GM13977 (cell line): ENCODE measurements at regions not wholly inside any gene's neighbourhood (a gene's known extent, or its start where the extent isn't known, plus 50 kb on each side); places are given as distances from the start of the nearest gene placed in this dataset.

Experiments used
- DNase-seq: peaks from one replicate; pipeline ENCODE4 v3.0.0; 2012; ENCODE audit warnings: low spot score
- in situ Hi-C: fragments of 300-500 bp; cut with MboI; formaldehyde crosslinking; loops from one replicate; pipeline ENCODE4 v1.12.0; 2022; ENCODE audit warnings: low sequenced_read_pairs, low pct_unique_long_range_greater_than_20kb, mixed read lengths, inconsistent platforms; ENCODE audit not compliant: unreplicated experiment
- TF ChIP-seq, protein P1 (sequence below): IDR thresholded peaks from 2 replicates; pipeline ENCODE4 v1.5.1; 2012; ENCODE audit warnings: mild to moderate bottlenecking, control low read depth; ENCODE audit not compliant: insufficient read depth; ENCODE audit errors: extremely low read depth, missing control alignments

- TF ChIP-seq, protein P1, sequence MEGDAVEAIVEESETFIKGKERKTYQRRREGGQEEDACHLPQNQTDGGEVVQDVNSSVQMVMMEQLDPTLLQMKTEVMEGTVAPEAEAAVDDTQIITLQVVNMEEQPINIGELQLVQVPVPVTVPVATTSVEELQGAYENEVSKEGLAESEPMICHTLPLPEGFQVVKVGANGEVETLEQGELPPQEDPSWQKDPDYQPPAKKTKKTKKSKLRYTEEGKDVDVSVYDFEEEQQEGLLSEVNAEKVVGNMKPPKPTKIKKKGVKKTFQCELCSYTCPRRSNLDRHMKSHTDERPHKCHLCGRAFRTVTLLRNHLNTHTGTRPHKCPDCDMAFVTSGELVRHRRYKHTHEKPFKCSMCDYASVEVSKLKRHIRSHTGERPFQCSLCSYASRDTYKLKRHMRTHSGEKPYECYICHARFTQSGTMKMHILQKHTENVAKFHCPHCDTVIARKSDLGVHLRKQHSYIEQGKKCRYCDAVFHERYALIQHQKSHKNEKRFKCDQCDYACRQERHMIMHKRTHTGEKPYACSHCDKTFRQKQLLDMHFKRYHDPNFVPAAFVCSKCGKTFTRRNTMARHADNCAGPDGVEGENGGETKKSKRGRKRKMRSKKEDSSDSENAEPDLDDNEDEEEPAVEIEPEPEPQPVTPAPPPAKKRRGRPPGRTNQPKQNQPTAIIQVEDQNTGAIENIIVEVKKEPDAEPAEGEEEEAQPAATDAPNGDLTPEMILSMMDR: no peak
- in situ Hi-C loops: no loop called here
These were observed 231.6 kb downstream of the CASP12 start for GRCh38 chr11:104666624-104667023.

GRCh38 chr11:104665641-104666040 is 232.6 kb downstream of the CASP12 start:
- in situ Hi-C loops: no loop called here
- TF ChIP-seq, protein P1: no peak
- DNase-seq: no peak

More at GRCh38 chr11:104666624-104667023, 231.6 kb downstream of the CASP12 start:
- no peak for DNase-seq

GRCh38 chr11:104663190-104664140 is 234.8 kb downstream of the CASP12 start:
- TF ChIP-seq, protein P1: no peak
- in situ Hi-C loops: no loop called here
- no peak for DNase-seq

DNA sequence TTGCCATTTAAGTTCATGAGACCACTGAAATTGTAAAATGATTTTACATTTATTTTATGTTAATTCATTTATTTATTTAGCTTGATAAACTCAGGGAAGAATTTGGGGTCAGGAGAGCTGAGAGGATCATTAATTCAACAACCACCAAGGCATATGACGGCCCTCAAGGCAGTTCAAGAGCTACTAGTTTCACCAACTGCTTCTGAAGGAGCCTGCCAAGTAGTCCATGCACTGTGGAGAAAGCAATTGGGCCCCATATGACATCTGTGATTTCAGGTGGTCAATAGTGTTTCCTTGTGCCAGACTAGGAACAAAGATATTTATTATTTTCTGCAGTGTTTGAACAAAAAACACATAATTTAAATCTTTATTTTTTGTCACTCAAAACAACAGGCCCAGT is 236.4 kb downstream of the CASP12 start:
- in situ Hi-C loops: no loop called here
- TF ChIP-seq, protein P1: no peak
- DNase-seq: no peak

- in situ Hi-C loops: no loop called here
- TF ChIP-seq, protein P1: no peak
- no peak for DNase-seq
These were observed 236.8 kb downstream of the CASP12 start for GRCh38 chr11:104661471-104661870.

DNA sequence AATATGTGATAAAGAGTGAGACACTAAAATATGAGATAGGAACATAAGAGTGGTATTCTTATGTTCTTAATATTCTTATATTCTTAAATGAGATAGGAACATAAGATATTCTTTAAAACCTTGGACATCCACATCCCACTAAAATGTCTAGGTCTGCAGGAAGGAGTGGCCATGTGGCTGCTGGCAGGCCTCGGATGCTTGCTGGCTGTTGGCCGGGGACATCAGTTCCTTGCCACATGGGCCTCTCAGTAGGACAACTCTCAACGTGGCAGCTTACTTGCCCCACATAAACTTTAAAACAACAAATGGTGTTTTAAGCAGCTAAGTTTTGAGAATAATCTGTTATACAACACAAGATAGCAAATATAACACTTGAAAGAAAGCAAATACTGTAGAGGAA is 240.1 kb downstream of the CASP12 start:
- in situ Hi-C loops: no loop called here
- no peak for DNase-seq
- TF ChIP-seq, protein P1: no peak
